GM19025 (cell line): ENCODE measurements at regions not wholly inside any gene's neighbourhood (a gene's known extent, or its start where the extent isn't known, plus 50 kb on each side); places are given as distances from the start of the nearest gene placed in this dataset.

ENCODE experiments used
- ATAC-seq: cut with Tn5 transposase; IDR thresholded peaks from one replicate; pipeline ENCODE4 v1.9.1; 2021; ENCODE audit warnings: mild to moderate bottlenecking, low read depth, moderate library complexity; ENCODE audit not compliant: unreplicated experiment

GRCh38 chr1:233513431-233513830 is 100.5 kb upstream of the KCNK1 start:
- no peak for ATAC-seq

GRCh38 chr1:233514946-233515391 is 98.9 kb upstream of the KCNK1 start:
- no peak for ATAC-seq

GRCh38 chr1:233516732-233517131 is 97.2 kb upstream of the KCNK1 start:
- no peak for ATAC-seq

GRCh38 chr1:233518344-233518743 is 95.6 kb upstream of the KCNK1 start:
- no peak for ATAC-seq

- no peak for ATAC-seq
Observed at GRCh38 chr1:233520261-233521191, 93.4 kb upstream of the KCNK1 start.

- ATAC-seq = no peak
Observed at GRCh38 chr1:233523047-233523446, 90.9 kb upstream of the KCNK1 start.

- ATAC-seq = no peak
Observed at GRCh38 chr1:233527818-233528217, 86.1 kb upstream of the KCNK1 start.

- ATAC-seq = no peak
Observed at GRCh38 chr1:233530665-233531386, 83.1 kb upstream of the KCNK1 start.

- no peak for ATAC-seq
Observed at GRCh38 chr1:233540816-233541215, 73.1 kb upstream of the KCNK1 start.

- no peak for ATAC-seq
Observed at GRCh38 chr1:233543338-233544255, 70.3 kb upstream of the KCNK1 start.

GRCh38 chr1:233544304-233544703 is 69.6 kb upstream of the KCNK1 start:
- no peak for ATAC-seq

GRCh38 chr1:233547726-233548125 is 66.2 kb upstream of the KCNK1 start:
- no peak for ATAC-seq

GRCh38 chr1:233549404-233549803 is 64.5 kb upstream of the KCNK1 start:
- ATAC-seq = no peak

GRCh38 chr1:233549917-233550316 is 64.0 kb upstream of the KCNK1 start:
- no peak for ATAC-seq

- ATAC-seq = no peak
Observed at GRCh38 chr1:233554037-233554436, 59.9 kb upstream of the KCNK1 start.

- no peak for ATAC-seq
Observed at GRCh38 chr1:233561708-233562426, 52.0 kb upstream of the KCNK1 start.
